ENCODE measurements at regions not wholly inside any gene's neighbourhood (a gene's known extent, or its start where the extent isn't known, plus 50 kb on each side); places are given as distances from the start of the nearest gene placed in this dataset.

GRCh38 chr21:28393279-28393678 is 599.4 kb downstream of the LTN1 start:
- Histone ChIP-seq H2AK5ac (ENCODE audit: low read length) (no peak overlapping the region), H3K4me1 (ENCODE audit: control insufficient read depth in 1 of 2, insufficient read depth in 2 of 2, low read length in 2 of 2) (peaks cover 0 to 3% of the 10 kb centered on the region in 2 experiments), H4K12ac (ENCODE audit: low read depth, low read length) (no peak overlapping the region), H3K14ac (ENCODE audit: low read length) (no peak overlapping the region), H3K79me1 (ENCODE audit: low read length) (no peaks in the 10 kb centered on the region), H3K4me3 (ENCODE audit: low read depth, low read length) (no peak overlapping the region), H3K9ac (ENCODE audit: low read length) (no peak overlapping the region), H3K4ac (ENCODE audit: low read depth, low read length) (no peak overlapping the region), H3K27ac (ENCODE audit: low read depth, low read length) (no peak overlapping the region), H3K27me3 (ENCODE audit: insufficient read depth, low read length) (no peaks in the 10 kb centered on the region), H3K79me2 (ENCODE audit: control insufficient read depth, insufficient read depth, low read length, poor library complexity) (no peaks in the 10 kb centered on the region), H3K23ac (ENCODE audit: low read length) (no peak overlapping the region), H3K18ac (ENCODE audit: low read length) (no peak overlapping the region), H3K4me2 (ENCODE audit: low read length) (no peak overlapping the region), H3K9me3 (ENCODE audit: insufficient read depth, low read depth, low read length) (peaks cover 6% of the 10 kb centered on the region), H2BK120ac (ENCODE audit: insufficient read depth, low read length, poor library complexity) (no peak overlapping the region), H4K91ac (ENCODE audit: low read depth, low read length) (no peak overlapping the region), H2AFZ (ENCODE audit: insufficient read depth, low read length, poor library complexity) (no peak overlapping the region), H3K36me3 (ENCODE audit: control insufficient read depth in 1 of 2, insufficient read depth in 2 of 2, low read length in 2 of 2) (no peaks in the 10 kb centered on the region), H2BK5ac (ENCODE audit: low read depth, low read length, poor library complexity) (no peak overlapping the region), H2BK12ac (ENCODE audit: low read length) (no peak overlapping the region), H4K8ac (ENCODE audit: low read depth, low read length) (no peak overlapping the region)
- WGBS (ENCODE audit: extremely low coverage, insufficient coverage, insufficient read length) = no CpG with 5 or more reads among the region's 7 CpGs
- peak in 1 of 2 donors; percentile 57 for DNase-seq

DNA sequence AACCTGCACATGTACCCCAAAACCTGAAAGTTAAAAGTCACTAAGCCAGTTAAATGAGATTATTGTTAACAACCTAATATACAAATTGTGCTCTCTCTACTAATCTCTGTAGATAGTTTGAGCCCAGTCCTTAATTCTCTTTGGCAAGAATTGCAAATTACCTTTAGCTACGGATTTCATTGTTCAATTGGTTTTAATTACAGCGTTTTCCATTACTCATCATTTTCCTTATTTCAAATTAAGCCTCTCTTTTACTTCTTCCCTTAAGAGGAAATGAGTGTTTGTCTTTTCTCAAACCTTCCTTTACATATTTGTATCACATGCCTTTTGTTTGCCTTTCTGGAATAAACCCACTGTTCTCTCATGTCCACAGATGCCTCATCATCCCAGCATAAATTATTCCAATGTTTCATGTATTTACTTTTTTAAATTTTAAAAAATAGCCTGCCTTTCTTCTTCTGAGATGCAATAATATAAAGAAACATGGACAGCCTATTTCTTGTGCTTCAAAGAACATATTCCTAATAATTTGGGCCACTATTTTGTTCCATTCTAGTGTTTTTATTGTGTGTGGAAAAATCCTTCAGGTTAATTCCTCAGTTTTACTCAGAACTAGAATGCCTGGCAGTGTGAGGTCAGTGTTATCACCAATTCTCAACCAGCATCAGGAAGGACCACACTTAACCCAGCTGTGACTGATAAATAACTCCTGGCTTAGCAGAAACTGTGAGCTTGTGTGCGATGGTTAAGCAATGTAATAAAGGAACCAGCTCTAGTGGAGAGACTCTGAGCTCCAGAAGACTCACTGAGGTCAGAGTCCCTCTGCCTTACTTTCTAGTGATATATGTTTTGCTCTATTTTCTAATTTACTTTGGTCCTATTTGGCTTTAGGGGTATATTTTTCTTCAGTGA is 600.5 kb downstream of the LTN1 start:
- no peak for DNase-seq
- no peak overlapping the region for H2BK5ac ChIP-seq (ENCODE audit: low read depth, low read length, poor library complexity)
- no peak overlapping the region for H3K4me2 ChIP-seq (ENCODE audit: low read length)
- no peak overlapping the region for H3K18ac ChIP-seq (ENCODE audit: low read length)
- H2BK12ac ChIP-seq (ENCODE audit: low read length) = no peak overlapping the region
- H3K27ac ChIP-seq (ENCODE audit: low read depth, low read length) = no peak overlapping the region
- H4K8ac ChIP-seq (ENCODE audit: low read depth, low read length) = no peak overlapping the region
- WGBS (ENCODE audit: extremely low coverage, insufficient coverage, insufficient read length) = no CpG with 5 or more reads among the region's 3 CpGs
- no peak overlapping the region for H3K4ac ChIP-seq (ENCODE audit: low read depth, low read length)
- no peaks in the 10 kb centered on the region for H3K27me3 ChIP-seq (ENCODE audit: insufficient read depth, low read length)
- H3K4me3 ChIP-seq (ENCODE audit: low read depth, low read length) = no peak overlapping the region
- H2AFZ ChIP-seq (ENCODE audit: insufficient read depth, low read length, poor library complexity) = no peak overlapping the region
- H3K4me1 ChIP-seq (ENCODE audit: control insufficient read depth in 1 of 2, insufficient read depth in 2 of 2, low read length in 2 of 2) = peaks cover 0 to 3% of the 10 kb centered on the region in 2 experiments
- H2BK120ac ChIP-seq (ENCODE audit: insufficient read depth, low read length, poor library complexity) = no peak overlapping the region
- no peak overlapping the region for H4K91ac ChIP-seq (ENCODE audit: low read depth, low read length)
- H3K36me3 ChIP-seq (ENCODE audit: control insufficient read depth in 1 of 2, insufficient read depth in 2 of 2, low read length in 2 of 2) = no peaks in the 10 kb centered on the region
- H2AK5ac ChIP-seq (ENCODE audit: low read length) = no peak overlapping the region
- H3K79me2 ChIP-seq (ENCODE audit: control insufficient read depth, insufficient read depth, low read length, poor library complexity) = no peaks in the 10 kb centered on the region
- no peak overlapping the region for H4K12ac ChIP-seq (ENCODE audit: low read depth, low read length)
- no peak overlapping the region for H3K14ac ChIP-seq (ENCODE audit: low read length)
- H3K9ac ChIP-seq (ENCODE audit: low read length) = no peak overlapping the region
- H3K9me3 ChIP-seq (ENCODE audit: insufficient read depth, low read depth, low read length) = peaks cover 6% of the 10 kb centered on the region
- no peak overlapping the region for H3K23ac ChIP-seq (ENCODE audit: low read length)
- H3K79me1 ChIP-seq (ENCODE audit: low read length) = no peaks in the 10 kb centered on the region

- H4K91ac ChIP-seq (ENCODE audit: low read depth, low read length) = no peak overlapping the region
These were observed 605.5 kb downstream of the LTN1 start for GRCh38 chr21:28387220-28387619.

DNA sequence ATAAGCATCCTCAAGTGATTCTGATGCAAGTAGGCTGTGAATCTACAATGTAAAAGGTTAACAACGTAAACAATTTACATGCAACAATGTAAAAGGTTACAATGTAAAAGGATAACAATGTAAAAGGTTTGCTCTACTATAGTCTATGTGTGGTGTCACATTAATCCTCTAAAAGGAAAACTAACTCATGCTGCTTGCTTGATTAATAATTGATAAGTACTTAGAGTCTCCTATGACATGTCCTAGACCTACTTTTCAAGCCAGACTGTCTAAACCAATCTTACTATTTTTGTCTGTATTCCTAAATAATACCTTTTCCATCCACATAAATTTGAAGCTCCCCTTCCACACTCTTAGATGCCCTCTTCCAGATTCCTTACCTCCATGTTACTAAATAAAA is 606.8 kb downstream of the LTN1 start:
- H4K8ac ChIP-seq (ENCODE audit: low read depth, low read length) = no peak overlapping the region
- no CpG with 5 or more reads among the region's 1 CpG for WGBS (ENCODE audit: extremely low coverage, insufficient coverage, insufficient read length)
- H3K36me3 ChIP-seq (ENCODE audit: control insufficient read depth in 1 of 2, insufficient read depth in 2 of 2, low read length in 2 of 2) = no peaks in the 10 kb centered on the region
- no peak overlapping the region for H2AK5ac ChIP-seq (ENCODE audit: low read length)
- H3K4me3 ChIP-seq (ENCODE audit: low read depth, low read length) = no peak overlapping the region
- H3K9ac ChIP-seq (ENCODE audit: low read length) = no peak overlapping the region
- H3K9me3 ChIP-seq (ENCODE audit: insufficient read depth, low read depth, low read length) = no peaks in the 10 kb centered on the region
- no peak for DNase-seq
- no peak overlapping the region for H3K18ac ChIP-seq (ENCODE audit: low read length)
- no peak overlapping the region for H2BK12ac ChIP-seq (ENCODE audit: low read length)
- H4K12ac ChIP-seq (ENCODE audit: low read depth, low read length) = no peak overlapping the region
- H3K4me1 ChIP-seq (ENCODE audit: control insufficient read depth in 1 of 2, insufficient read depth in 2 of 2, low read length in 2 of 2) = no peaks in the 10 kb centered on the region
- no peak overlapping the region for H2BK120ac ChIP-seq (ENCODE audit: insufficient read depth, low read length, poor library complexity)
- H3K79me2 ChIP-seq (ENCODE audit: control insufficient read depth, insufficient read depth, low read length, poor library complexity) = no peaks in the 10 kb centered on the region
- H3K79me1 ChIP-seq (ENCODE audit: low read length) = no peaks in the 10 kb centered on the region
- H3K23ac ChIP-seq (ENCODE audit: low read length) = no peak overlapping the region
- H3K4me2 ChIP-seq (ENCODE audit: low read length) = no peak overlapping the region
- H3K27ac ChIP-seq (ENCODE audit: low read depth, low read length) = no peak overlapping the region
- no peak overlapping the region for H4K91ac ChIP-seq (ENCODE audit: low read depth, low read length)
- no peak overlapping the region for H3K14ac ChIP-seq (ENCODE audit: low read length)
- no peak overlapping the region for H2BK5ac ChIP-seq (ENCODE audit: low read depth, low read length, poor library complexity)
- no peak overlapping the region for H3K4ac ChIP-seq (ENCODE audit: low read depth, low read length)
- H3K27me3 ChIP-seq (ENCODE audit: insufficient read depth, low read length) = no peaks in the 10 kb centered on the region
- no peak overlapping the region for H2AFZ ChIP-seq (ENCODE audit: insufficient read depth, low read length, poor library complexity)

More at GRCh38 chr21:28387220-28387619, 605.5 kb downstream of the LTN1 start:
- H3K4me2 ChIP-seq (ENCODE audit: low read length) = no peak overlapping the region
- H3K79me2 ChIP-seq (ENCODE audit: control insufficient read depth, insufficient read depth, low read length, poor library complexity) = no peaks in the 10 kb centered on the region
- H3K14ac ChIP-seq (ENCODE audit: low read length) = no peak overlapping the region
- no peak overlapping the region for H2AFZ ChIP-seq (ENCODE audit: insufficient read depth, low read length, poor library complexity)
- H3K27me3 ChIP-seq (ENCODE audit: insufficient read depth, low read length) = no peaks in the 10 kb centered on the region
- no peak overlapping the region for H4K8ac ChIP-seq (ENCODE audit: low read depth, low read length)
- H3K4ac ChIP-seq (ENCODE audit: low read depth, low read length) = no peak overlapping the region
- no peak for DNase-seq
- H2BK5ac ChIP-seq (ENCODE audit: low read depth, low read length, poor library complexity) = no peak overlapping the region
- no peak overlapping the region for H3K4me3 ChIP-seq (ENCODE audit: low read depth, low read length)
- no peaks in the 10 kb centered on the region for H3K79me1 ChIP-seq (ENCODE audit: low read length)
- H3K23ac ChIP-seq (ENCODE audit: low read length) = no peak overlapping the region
- H3K9me3 ChIP-seq (ENCODE audit: insufficient read depth, low read depth, low read length) = no peaks in the 10 kb centered on the region
- no peak overlapping the region for H3K27ac ChIP-seq (ENCODE audit: low read depth, low read length)
- H2BK120ac ChIP-seq (ENCODE audit: insufficient read depth, low read length, poor library complexity) = no peak overlapping the region
- no peak overlapping the region for H3K9ac ChIP-seq (ENCODE audit: low read length)
- H3K4me1 ChIP-seq (ENCODE audit: control insufficient read depth in 1 of 2, insufficient read depth in 2 of 2, low read length in 2 of 2) = no peaks in the 10 kb centered on the region
- H3K18ac ChIP-seq (ENCODE audit: low read length) = no peak overlapping the region
- no CpG with 5 or more reads among the region's 1 CpG for WGBS (ENCODE audit: extremely low coverage, insufficient coverage, insufficient read length)
- no peak overlapping the region for H2BK12ac ChIP-seq (ENCODE audit: low read length)
- H3K36me3 ChIP-seq (ENCODE audit: control insufficient read depth in 1 of 2, insufficient read depth in 2 of 2, low read length in 2 of 2) = no peaks in the 10 kb centered on the region
- no peak overlapping the region for H4K12ac ChIP-seq (ENCODE audit: low read depth, low read length)
- no peak overlapping the region for H2AK5ac ChIP-seq (ENCODE audit: low read length)
